Pulmonary artery endothelial cell (primary cell): ENCODE measurements at regions not wholly inside any gene's neighbourhood (a gene's known extent, or its start where the extent isn't known, plus 50 kb on each side); places are given as distances from the start of the nearest gene placed in this dataset.
"Not testable (repeated sequence)": the region's sequence is repeated elsewhere in the genome, so short reads cannot be mapped to it uniquely, and the experiment has no call there.

Experiments
- DNase-seq: peaks from one replicate; pipeline ENCODE4 v3.0.0-alpha.2; 2011; ENCODE audit warnings: low read depth, low spot score

DNA sequence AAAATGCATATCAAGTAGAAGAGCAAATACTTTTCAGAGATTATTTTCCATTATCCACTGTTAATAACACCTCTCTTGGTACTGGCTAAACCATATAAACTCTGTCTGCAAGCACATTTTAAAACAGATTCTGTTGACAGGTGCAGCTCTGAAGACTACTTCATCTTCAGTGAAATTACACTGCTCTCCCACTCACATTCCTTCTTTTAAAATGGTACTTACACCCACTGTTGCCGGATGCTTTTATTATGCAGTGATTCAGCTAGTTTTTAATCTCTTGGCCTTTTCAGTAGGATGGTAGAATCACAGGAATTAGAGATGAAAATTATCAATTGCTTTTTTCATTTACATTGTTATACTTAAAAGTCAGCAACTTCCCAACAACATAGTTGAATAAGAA is 381.6 kb downstream of the GASK1B start:
- no peak for DNase-seq

DNA sequence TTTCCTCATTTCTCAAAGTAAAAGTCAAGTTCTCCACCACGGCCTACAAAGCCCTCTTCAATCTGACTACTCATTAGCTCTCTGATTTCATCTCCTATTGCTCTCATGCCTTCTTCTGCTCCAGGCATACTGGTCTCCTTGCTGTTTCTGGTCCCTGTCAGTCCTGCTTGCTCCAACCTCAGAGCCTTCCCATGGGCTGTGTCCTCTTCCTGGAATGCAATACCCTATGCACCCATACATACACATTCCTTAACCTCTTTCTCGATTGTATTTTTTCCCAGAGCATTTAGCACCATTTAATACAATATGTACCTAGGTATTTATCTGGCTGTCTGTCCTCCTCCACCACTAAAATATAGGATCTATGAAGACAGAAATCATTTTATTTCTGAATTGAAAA is 385.2 kb downstream of the GASK1B start:
- no peak for DNase-seq

DNA sequence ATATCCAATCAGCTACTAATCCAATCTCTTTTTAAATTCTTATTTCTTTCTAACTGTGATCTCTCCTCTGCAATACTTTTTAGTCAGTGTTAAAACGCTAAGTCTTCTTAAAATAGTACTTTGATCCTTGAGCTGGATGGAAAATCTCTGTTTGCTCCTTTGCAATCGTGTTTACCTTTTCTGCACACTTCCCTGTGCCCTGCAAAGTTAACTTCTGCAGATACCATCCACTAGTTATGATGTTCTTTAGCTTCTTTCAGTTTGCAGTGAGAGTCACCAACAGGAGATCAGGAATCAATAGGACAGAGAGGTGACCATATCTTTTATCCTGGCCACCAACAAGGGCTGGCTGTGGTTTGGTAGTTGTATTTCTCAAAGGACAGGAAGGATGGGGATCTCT is 391.5 kb downstream of the GASK1B start:
- no peak for DNase-seq

DNA sequence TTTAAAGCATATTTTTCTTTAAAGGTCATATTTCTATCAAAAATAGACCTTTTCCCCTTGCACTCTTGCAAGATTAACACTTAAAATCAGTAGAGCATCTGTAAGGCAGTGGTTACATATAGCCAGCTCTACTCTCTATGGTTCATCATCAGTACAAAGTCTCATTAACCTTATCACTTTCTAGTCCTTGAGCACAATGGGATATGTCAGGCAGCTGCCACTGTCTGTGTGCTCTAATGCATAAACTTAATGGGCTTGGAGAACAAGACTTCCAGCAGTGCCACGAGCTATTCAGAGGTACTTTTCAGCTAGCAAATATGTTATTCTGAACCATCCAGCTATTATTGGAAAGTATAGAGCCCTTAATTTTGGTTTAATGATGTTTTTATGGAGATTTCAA is 393.7 kb downstream of the GASK1B start:
- DNase-seq: no peak

DNA sequence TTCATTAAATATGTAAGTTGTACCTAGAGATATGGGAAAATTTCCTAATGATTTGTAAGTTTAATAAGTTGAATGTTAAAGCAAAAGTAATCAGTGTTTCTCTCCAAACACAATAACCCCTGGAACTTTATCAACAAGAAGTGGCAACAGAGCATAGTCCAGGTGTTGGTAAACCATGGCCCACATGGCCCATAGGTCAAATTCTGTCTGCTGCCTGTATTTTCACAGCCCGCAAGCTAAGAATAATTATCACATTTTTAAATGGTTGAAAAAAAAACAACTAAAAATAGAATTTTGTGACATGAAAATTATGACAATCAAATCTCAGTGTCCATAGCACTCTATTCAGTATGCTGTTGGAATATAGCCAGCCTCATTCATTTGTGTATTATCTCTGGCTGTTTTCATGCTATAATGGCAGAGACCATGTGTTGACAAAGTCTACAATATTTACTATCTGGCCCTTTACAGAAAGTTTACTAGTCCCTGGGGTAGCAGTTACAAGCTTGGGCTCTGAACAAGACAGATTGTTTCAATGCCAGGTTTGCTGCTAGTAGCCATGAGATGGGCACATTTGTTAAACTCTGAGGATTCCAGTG is 395.8 kb downstream of the GASK1B start:
- no peak for DNase-seq

DNA sequence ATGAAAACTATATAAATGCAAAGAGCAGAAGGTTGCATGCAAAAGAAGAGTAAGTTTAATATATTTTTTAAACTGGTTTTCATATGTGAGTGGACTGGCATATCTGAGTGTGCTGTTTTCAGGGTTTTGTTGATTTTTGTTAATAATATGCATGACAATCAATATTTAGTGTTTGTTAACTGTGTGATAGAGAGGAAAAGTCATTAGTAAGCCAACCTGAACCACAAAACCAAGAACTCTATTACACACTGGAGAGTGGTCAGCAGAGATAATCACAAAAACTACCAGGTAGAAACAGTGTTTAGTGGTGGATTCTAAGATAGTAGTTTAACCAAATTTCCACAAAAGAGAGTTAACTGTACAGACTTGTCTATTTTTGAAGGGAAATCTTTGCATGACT is 396.9 kb downstream of the GASK1B start:
- DNase-seq: no peak

DNA sequence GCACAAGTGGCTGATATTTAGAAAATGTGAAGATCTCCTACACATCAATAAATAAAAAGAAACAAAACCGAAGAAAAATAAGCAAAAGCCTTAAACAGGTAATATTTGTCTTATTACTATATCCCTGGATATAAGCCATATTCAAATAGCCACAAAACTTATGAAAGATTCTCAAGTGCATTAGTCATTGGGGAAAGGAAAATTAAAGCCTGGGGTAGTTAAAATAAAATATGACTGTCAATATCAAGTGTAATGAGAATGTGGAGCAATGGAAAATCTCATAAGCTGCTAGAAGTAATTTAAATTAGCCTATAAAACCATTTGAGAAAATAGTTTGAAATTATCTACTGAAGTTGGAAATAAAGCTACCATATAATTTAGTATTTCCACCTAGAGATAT is 399.9 kb downstream of the GASK1B start:
- DNase-seq: no peak

DNA sequence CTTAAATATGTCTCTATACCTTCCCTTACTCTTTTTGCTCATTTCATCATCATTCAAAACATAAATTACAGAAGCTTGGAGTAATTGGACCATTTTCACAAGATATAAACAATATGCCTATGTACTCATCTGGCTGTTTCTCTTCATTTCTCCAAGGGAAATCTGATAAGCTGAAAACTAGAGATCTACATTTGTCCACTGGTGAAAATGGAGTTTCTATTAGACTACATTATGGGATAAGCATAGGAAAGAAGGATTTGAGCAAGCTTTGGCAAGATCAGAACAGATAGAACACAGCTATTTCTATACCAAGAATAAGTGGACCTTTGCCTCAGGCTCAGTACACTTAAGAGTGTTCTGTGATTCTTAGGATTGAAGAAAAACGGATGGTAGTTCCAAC is 404.4 kb downstream of the GASK1B start:
- DNase-seq: no peak

DNA sequence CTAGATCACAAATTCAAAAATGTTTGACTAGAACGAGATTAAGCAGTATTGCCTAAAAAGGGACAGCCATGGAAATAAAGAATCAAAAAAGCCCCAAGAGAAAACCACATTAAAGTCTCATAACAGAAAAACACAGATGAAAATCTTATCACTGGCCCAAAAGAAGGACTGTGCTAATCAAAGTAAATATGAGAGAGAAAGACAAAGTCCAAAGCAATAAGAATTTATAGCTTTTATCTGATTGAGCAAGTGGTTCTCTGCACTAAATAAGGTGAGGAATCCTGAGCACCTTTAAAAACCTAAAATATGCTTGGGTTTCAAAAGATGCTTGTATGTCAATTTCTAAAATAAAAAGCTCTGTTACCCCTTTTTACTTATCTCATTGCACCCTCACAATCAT is 409.3 kb downstream of the GASK1B start:
- DNase-seq: no peak

DNA sequence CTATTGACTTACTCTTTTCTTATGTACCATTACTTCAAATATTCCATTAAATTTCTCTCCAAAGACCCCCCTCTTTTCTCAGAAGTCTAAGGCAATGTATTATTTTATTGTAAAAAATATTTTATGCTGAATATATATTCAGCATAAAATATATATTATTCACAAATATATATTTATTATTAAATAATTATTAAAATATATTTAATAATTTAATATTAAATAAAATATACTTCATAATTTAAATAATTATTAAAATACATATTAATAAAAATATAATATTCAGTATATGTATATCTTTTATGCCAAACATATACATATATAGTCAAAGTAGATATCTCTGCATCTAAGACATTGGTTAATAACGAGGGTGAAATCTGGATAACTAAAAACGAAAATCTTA is 418.4 kb downstream of the GASK1B start:
- no peak for DNase-seq

DNA sequence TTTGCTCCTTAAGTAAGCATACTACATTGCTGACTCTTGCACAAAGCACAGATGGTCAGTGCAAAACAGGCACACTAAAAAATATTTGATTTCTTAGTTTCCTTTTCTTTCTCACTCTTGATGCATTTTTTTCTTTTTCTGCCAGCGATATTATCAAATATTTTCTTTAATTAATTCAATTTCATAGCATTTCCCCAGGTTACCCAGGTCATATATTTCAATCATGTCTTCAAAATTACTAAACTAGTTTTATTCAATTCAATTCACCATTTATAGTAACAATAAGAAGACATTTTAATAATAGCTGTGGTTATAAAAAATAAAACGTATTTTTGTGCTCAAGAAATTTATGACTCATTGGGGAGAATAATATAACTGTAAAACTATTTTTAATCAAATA is 421.2 kb downstream of the GASK1B start:
- no peak for DNase-seq

DNA sequence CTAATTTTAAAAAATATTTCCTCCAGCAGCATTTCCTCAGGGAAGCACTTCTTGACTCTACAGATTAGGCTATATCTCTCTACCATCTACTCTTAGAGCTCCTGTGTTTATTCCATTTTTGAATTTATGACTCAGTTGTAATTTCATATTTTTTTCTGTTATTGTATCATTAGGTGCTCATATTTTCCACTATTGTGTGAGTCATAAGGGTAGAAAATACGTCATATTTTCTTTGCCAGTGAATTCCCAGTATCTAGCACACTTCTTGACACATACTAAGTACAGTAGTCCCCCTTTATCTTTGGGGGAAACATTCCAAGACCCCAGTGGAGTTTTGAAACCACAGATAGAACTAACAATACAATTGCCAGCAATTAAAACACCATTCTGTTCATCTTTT is 431.2 kb downstream of the GASK1B start:
- DNase-seq: no peak

DNA sequence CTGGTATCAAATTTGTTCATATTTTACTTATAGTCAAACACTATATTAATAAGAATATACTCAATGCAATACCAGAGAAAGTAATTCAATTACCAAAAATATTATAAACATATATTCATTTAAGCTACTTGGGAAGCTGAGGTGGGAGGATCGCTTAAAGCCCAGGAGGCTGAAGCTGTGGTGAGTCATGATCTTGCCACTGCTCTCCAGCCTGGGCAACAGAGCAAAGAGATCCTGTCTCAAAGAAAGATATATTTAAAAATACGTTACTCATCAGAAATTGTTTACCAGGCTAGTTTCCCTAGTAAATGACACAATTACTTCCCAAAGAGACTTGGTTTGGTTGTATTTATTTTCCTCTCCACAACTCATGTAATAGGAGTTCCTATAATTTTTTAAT is 433.6 kb downstream of the GASK1B start:
- no peak for DNase-seq

DNA sequence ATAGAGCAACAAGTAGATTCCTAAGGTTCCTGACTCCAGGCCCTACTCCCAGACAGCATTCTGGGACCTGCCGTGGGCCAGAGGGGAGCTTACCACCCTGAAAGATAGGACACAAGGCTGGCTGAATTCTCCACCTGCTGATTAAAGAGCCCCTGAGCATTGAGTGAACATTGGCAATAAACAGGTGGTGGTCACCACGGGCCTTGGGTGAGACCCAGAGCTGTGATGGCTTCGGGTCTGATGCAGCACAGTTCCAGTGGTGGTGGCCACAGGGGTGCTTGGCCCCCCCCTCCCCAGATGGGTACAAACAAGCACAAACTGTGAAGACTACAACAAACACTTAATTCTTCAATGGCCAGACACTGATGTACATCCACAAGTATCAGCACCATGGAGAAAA is 444.6 kb downstream of the GASK1B start:
- no peak for DNase-seq

DNA sequence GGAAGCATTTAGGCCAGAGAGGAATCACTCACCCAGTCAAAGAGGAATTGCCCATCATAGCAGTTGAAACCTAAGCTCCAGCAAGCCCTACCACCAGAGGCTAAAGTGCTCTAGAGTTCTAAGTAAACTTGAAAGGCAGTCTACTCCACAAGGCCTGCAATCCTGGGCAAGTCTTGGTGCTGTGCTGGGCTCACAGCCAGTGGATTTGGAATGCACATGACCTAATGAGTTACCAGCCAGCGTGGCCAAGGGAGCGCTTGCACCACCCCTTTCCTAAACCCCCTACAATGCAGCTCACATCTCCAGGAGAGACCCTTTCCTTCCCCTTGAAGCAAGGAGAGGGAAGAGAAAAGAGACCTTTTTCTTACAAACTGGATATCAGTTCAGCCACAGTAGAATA is 445.7 kb downstream of the GASK1B start:
- no peak for DNase-seq

DNA sequence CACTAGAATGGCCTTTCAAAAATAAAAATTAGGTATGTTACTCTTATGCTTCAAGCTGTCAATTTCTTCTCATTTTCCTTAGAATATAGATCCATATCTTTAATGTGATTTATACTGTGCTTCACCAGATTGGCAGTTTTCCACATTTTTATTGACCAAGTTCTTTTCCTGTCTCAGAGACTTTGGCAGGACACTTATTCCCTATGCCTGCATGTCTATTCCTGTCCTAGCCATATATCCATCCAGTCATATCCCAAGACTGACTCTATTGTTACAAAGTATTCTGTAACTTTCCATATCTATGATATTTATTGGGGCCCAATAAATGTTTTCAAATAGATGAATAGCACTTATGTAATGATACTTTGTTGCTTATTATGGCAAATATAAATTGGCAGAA is 450.7 kb downstream of the GASK1B start:
- no peak for DNase-seq

DNA sequence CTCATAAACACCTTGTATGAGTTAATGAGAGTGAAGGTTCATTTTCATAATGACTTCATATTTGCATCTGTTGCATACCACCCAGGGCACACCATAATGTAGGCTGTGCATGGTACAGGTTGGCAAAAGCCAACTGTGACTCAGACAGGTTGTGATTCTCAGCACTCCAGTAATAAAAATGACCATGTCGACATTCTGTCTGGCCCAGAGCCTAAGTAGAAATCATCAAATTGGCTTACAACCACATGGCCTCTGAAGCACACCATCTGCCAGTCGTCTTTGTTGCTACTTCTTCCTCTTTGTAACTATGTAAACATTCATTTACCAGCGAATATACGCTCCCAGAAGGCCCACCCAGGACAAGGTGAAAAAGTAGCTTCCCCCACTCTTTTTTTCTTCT is 459.5 kb downstream of the GASK1B start:
- no peak for DNase-seq

DNA sequence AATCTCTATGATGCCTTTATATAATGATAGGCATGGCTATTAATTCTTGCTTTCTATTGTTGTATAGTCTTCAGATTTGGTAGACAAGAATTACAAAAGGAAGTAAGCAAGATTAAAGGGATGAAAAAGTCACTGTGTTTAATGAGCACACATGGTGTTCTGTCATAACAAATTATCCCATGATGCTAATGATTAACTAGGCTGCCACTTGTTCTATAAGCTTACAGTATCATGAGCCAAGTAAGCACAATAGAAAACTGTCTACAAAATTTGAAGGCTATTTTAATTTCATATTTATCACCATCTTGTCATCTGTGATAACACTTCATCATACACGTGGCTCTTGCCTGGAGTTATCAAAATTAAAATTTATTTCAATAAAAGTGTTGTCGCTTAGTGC is 466.7 kb downstream of the GASK1B start:
- DNase-seq: no peak

DNA sequence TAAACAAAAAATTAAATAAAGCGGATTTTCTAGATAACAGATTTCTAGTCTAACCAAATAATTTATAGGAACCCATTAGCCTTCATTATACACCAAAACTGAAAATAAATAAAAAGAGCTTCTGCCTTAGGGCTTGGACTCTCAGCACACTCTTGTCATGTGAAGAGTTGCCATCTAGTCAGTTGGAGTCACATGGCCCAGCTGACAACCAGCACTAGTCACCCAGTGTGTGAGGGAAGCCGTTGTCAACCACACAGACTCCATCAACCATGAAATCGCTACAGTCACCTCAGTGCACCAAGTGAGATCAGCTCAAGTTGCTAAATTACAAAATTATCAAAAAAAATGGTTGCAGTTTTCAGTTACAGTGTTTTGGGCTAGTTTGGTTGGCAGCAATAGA is 470.0 kb downstream of the GASK1B start:
- DNase-seq: no peak

DNA sequence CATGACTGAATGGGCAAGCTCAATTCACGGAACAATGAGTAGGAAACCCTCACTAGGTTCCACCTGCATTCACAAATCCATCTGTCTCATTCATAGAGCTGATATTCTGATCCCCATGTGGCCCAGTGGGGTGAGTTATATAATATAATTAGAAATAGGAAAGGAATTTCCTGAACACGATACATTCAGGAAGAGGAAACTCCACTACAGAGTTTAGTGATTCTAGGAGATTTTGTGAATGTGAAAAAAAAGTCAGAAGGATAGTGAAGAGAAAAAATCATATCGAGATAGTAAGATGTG is 471.2 kb downstream of the GASK1B start:
- DNase-seq: no peak

DNA sequence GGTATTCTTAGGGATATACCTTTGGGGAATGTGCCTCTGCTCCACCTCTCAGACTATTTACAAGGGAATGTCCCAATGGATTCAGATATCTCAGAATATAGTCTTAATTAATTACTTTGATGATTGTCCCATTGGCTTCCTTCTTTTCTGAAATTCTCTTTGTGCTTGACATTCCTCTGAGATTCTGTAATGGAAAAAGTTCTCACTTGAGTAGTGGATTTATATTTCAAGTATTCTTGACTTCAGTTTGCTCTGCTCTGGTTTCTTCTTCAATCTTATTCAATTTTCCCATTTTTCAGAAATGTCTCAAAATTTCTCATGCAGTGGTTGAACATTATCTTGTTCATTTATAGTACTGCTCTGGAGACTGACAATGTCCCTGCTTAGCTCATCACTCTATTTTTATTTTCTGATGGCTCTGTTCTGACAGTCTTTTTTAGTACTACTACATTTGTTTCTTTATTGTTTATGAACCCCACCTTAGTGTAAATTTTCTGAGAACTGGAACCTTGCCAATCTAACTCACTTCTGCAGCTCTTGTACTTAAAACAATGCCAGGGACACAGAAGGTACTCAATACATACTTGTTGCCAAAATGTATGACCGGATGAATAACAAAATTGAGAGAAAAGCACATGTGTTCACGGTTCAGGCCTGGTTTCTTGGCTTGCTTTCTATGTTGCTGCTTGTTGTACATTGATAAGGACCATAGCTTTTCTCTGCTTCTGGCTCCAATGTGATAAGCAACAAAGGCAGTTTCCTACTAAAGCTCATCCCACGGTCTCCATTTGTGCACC is 471.7 kb downstream of the GASK1B start:
- peak; percentile 91 for DNase-seq

DNA sequence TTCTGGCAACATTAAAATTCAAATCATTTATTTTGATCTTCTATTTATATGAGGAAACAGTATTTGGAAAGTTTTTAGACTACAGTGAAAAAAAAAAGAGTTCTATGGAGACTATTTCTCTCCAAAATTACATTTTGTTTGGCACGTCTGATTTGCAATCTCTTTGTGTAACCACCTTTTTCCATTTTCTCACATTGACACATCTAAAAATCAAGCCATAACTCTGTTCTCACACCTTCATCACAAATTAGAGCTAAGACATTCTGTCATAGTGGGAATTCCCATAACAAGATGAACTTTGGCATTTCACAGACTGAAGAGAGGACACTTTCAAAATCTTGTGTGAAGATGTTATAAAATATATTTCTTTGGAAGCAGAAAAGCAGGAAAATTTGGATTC is 468.9 kb downstream of the GRIA2 start:
- DNase-seq: no peak

DNA sequence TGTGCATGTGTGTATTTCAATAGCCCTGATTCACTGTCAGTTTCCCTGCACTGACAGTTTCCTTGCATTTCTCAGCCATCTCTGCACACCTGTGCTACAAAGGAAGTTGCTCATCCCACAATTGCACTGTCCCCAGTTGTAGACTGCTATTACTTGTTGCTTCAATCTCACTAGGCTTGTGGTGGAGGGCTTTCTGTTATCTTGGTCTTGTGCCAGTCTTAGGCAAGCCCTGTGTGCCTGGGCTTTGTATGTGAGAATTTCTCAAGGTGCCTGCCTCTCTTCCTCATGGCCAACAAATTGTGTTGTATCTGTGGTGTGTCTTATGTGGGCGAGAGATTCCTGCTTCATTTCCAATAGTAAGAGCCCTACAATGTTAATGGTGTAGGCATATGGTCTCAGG is 467.4 kb downstream of the GRIA2 start:
- DNase-seq: no peak

DNA sequence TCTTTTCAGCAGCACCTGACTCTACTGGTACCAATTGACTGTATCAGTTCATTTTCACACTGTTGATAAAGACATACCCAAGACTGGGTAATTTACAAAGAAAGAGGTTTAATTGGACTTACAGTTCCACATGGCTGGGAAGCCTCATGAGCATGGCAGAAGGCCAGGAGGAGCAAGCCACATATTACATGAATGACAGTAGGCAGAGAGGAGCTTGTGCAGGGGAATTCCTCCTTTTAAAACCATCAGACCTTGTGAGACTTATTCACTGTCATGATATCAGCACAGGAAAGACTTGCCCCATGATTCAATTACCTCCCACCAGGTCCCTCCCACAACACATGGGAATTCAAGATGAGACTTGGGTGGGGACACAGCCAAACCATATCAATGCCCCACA is 458.8 kb downstream of the GRIA2 start:
- DNase-seq: not testable (repeated sequence)
